Bronchial epithelial cell (primary cell): ENCODE measurements at regions not wholly inside any gene's neighbourhood (a gene's known extent, or its start where the extent isn't known, plus 50 kb on each side); places are given as distances from the start of the nearest gene placed in this dataset.
"Not testable (repeated sequence)": the region's sequence is repeated elsewhere in the genome, so short reads cannot be mapped to it uniquely, and the experiment has no call there.

Experiments used
- DNase-seq: peaks from one replicate; pipeline ENCODE4 v3.0.0-alpha.2; 2010; ENCODE audit warnings: low read depth
- FAIRE-seq: peaks from 2 replicates; lab custom pipeline; 2011; peaks lifted over from hg19 to GRCh38; lab: Jason Lieb, UNC
- H3K27me3 ChIP-seq: 2 replicates; pipeline ENCODE4 v1.5.1; 2011; ENCODE audit warnings: low read length; ENCODE audit not compliant: control insufficient read depth, insufficient read depth
- H3K36me3 ChIP-seq: 2 replicates; pipeline ENCODE4 v1.5.1; 2011; ENCODE audit warnings: low read length; ENCODE audit not compliant: control insufficient read depth, insufficient read depth
- H3K4me3 ChIP-seq: 2 replicates; pipeline ENCODE4 v1.5.1; 2011; ENCODE audit warnings: mild to moderate bottlenecking, low read depth, low read length, control low read depth
- CTCF ChIP-seq: IDR thresholded peaks from 2 replicates; pipeline ENCODE4 v1.5.1; 2011; ENCODE audit warnings: mild to moderate bottlenecking, moderate library complexity, low read length, control low read depth, inconsistent platforms; ENCODE audit not compliant: insufficient read depth, severe bottlenecking

GRCh38 chr6:18632670-18633410, 245.7 kb downstream of the RNF144B start:
- no peak for FAIRE-seq
- H3K36me3 ChIP-seq = no peaks in the 10 kb centered on the region
- peak; percentile 46 for DNase-seq
- H3K4me3 ChIP-seq = no peak overlapping the region
- TF ChIP-seq CTCF = no peak
- H3K27me3 ChIP-seq = no peaks in the 10 kb centered on the region

GRCh38 chr6:18634912-18635311, 247.8 kb downstream of the RNF144B start:
- no peak for TF ChIP-seq CTCF
- no peak for FAIRE-seq
- Histone ChIP-seq H3K36me3 (no peaks in the 10 kb centered on the region), H3K4me3 (no peak overlapping the region), H3K27me3 (no peaks in the 10 kb centered on the region)
- no peak for DNase-seq

DNA sequence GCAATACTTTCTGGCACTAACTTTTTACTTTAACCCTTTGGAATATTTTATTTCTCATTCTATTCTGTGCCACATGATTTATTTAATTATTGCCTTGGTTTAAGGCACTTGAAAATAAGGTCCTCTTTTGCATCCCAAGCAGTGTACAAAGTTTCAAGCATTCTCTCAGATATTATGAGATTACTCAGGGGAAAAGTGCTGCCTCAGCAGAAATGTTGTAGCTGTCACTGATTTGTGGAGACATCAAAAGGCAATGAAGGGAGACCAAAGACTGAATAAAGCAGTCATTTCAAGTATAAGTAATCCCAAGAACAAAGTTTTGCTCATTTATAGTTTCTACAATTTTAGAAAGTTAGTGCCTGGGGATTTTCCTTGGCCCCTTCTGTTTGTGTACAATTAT, 253.0 kb downstream of the RNF144B start:
- no peak for DNase-seq
- Histone ChIP-seq H3K36me3 (no peaks in the 10 kb centered on the region), H3K4me3 (no peak overlapping the region), H3K27me3 (no peaks in the 10 kb centered on the region)
- no peak for FAIRE-seq
- no peak for TF ChIP-seq CTCF

DNA sequence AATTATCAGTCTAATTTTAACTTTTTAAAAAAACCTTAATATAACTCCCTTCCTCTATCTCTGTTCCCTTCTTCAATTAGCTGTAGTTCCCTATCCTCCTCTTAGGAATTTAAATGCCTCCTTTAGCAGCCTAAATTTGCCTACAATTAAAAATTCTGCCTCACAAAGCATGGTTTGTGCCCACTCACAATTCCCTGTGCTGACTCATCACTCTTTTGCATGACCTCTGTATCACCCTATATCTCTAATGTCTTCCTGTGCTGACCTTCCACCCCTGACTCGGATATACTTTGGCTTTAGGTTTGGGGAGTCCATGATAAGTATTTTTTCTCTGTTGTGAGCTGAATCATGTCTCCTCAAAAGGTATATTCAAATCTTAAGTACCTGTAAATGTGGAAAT, 253.6 kb downstream of the RNF144B start:
- Histone ChIP-seq H3K4me3 (no peak overlapping the region), H3K36me3 (no peaks in the 10 kb centered on the region), H3K27me3 (no peaks in the 10 kb centered on the region)
- DNase-seq (no peak), FAIRE-seq (no peak)
- TF ChIP-seq CTCF = no peak

- DNase-seq (peak; percentile 89), FAIRE-seq (no peak)
- Histone ChIP-seq H3K4me3 (no peak overlapping the region), H3K36me3 (no peaks in the 10 kb centered on the region), H3K27me3 (no peaks in the 10 kb centered on the region)
- no peak for TF ChIP-seq CTCF
Observed at GRCh38 chr6:18654821-18655220, 267.7 kb downstream of the RNF144B start.

DNA sequence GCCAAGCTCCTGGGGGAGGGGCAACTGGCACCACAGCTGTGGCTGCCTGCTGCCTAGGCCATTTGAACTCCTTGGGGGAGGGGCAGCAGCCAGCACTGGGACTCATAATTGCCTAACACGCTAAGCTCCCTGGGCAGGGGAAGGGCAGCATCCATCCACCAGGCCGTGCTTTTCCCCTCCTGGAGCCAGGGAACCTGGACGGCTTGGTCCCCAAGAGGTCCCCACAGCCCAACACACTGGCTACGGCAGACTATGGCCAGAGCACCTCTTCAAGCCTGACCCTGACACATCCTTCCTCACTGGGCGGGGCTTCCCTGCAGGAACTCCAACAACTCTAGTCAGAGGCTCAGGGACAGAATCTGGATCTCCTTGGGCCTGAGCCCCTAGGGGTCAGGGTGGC, 269.4 kb downstream of the RNF144B start:
- H3K36me3 ChIP-seq = no peaks in the 10 kb centered on the region
- FAIRE-seq = no peak
- no peak for DNase-seq
- no peak for TF ChIP-seq CTCF
- H3K4me3 ChIP-seq = no peak overlapping the region
- no peaks in the 10 kb centered on the region for H3K27me3 ChIP-seq

- not testable (repeated sequence) for DNase-seq, H3K4me3 ChIP-seq, FAIRE-seq, H3K27me3 ChIP-seq, H3K36me3 ChIP-seq
Observed at GRCh38 chr6:18659994-18660393, 272.8 kb downstream of the RNF144B start.
